Fibroblast of mammary gland (primary cell): ENCODE measurements at regions not wholly inside any gene's neighbourhood (a gene's known extent, or its start where the extent isn't known, plus 50 kb on each side); places are given as distances from the start of the nearest gene placed in this dataset.

Experiments
- DNase-seq: peaks from one replicate; pipeline ENCODE4 v3.0.0-alpha.2; 2010; ENCODE audit warnings: low read depth
- H3K4me3 ChIP-seq: 2 replicates; pipeline ENCODE4 v1.5.1; 2011; ENCODE audit warnings: low read depth, mild to moderate bottlenecking, low read length, moderate library complexity; ENCODE audit not compliant: control insufficient read depth
- CTCF ChIP-seq: conservative IDR thresholded peaks from 2 replicates; pipeline ENCODE4 v1.5.1; 2011; ENCODE audit warnings: low read depth, low read length, inconsistent platforms; ENCODE audit not compliant: control insufficient read depth, insufficient read depth

- TF ChIP-seq CTCF = no peak
- DNase-seq = no peak
Observed at GRCh38 chr3:72641684-72642083, 206.6 kb downstream of the SHQ1 start.

GRCh38 chr3:72641072-72641471 lies 207.2 kb downstream of the SHQ1 start:
- H3K4me3 ChIP-seq = no peak overlapping the region
- no peak for DNase-seq
- no peak for TF ChIP-seq CTCF

More at GRCh38 chr3:72641684-72642083, 206.6 kb downstream of the SHQ1 start:
- H3K4me3 ChIP-seq = no peak overlapping the region

GRCh38 chr3:72636969-72637597 lies 211.2 kb downstream of the SHQ1 start:
- no peak overlapping the region for H3K4me3 ChIP-seq
- DNase-seq = no peak
- no peak for TF ChIP-seq CTCF

GRCh38 chr3:72635551-72635950 lies 212.7 kb downstream of the SHQ1 start:
- no peak overlapping the region for H3K4me3 ChIP-seq
- DNase-seq = no peak
- TF ChIP-seq CTCF = no peak

GRCh38 chr3:72634128-72634527 lies 214.1 kb downstream of the SHQ1 start:
- DNase-seq = no peak
- no peak for TF ChIP-seq CTCF
- H3K4me3 ChIP-seq = no peak overlapping the region

GRCh38 chr3:72633534-72633933 lies 214.7 kb downstream of the SHQ1 start:
- no peak overlapping the region for H3K4me3 ChIP-seq
- no peak for DNase-seq
- TF ChIP-seq CTCF = no peak

GRCh38 chr3:72633121-72633520 lies 215.1 kb downstream of the SHQ1 start:
- DNase-seq = peak; percentile 49
- no peak overlapping the region for H3K4me3 ChIP-seq
- no peak for TF ChIP-seq CTCF
